Sigmoid colon (tissue), 6 donors: ENCODE measurements at regions not wholly inside any gene's neighbourhood (a gene's known extent, or its start where the extent isn't known, plus 50 kb on each side); places are given as distances from the start of the nearest gene placed in this dataset.

Experiments
- DNase-seq: peaks from one replicate; pipeline ENCODE4 v3.0.0-alpha.2; 2019
- H3K27ac ChIP-seq, 4 donors: fragments of 200-600 bp; sonication (generic); one replicate each; pipeline ENCODE4 v1.5.1; 2016 to 2019; ENCODE audit warnings: mild to moderate bottlenecking in 1 of 4
- H3K27me3 ChIP-seq, 3 donors: fragments of 200-600 bp; sonication (generic); one replicate each; pipeline ENCODE4 v1.5.1; 2019; ENCODE audit warnings: mild to moderate bottlenecking in 1 of 3
- H3K36me3 ChIP-seq, 4 donors: fragments of 200-600 bp; sonication (generic); one replicate each; pipeline ENCODE4 v1.5.1; 2016 to 2019
- H3K4me1 ChIP-seq, 4 donors: fragments of 200-600 bp; sonication (generic); one replicate each; pipeline ENCODE4 v1.5.1; 2017 to 2019
- H3K4me3 ChIP-seq, 4 donors: fragments of 200-600 bp; sonication (generic); one replicate each; pipeline ENCODE4 v1.5.1; 2017 to 2019; ENCODE audit warnings: mild to moderate bottlenecking in 2 of 4, moderate library complexity in 1 of 4
- H3K9me3 ChIP-seq, 4 donors: fragments of 200-600 bp in 3 of 4; sonication (generic) in 3 of 4; one replicate each; pipeline versions ENCODE4 v1.5.1 to v1.6.1; 2013 to 2019
- CTCF ChIP-seq, 4 experiments: fragments of 450-650 bp in 3 of 4; fragments of 200-600 bp in 1 of 4; IDR thresholded peaks; one replicate each; pipeline ENCODE4 v1.5.1; 2016 to 2019; ENCODE audit warnings: antibody characterized with exemption in 4 of 4, mild to moderate bottlenecking in 3 of 4, moderate library complexity in 2 of 4
- EP300 ChIP-seq, 4 donors: sonication (generic); formaldehyde crosslinking; IDR thresholded peaks; one replicate each; pipeline ENCODE4 v1.6.1; 2017; ENCODE audit warnings: antibody characterized with exemption in 4 of 4
- POLR2A ChIP-seq, 2 donors: fragments of 450-650 bp; IDR thresholded peaks; one replicate each; pipeline ENCODE4 v1.6.1; 2016; ENCODE audit warnings: antibody characterized with exemption in 2 of 2, mild to moderate bottlenecking in 2 of 2, moderate library complexity in 2 of 2
- POLR2AphosphoS5 ChIP-seq, 4 donors: sonication (generic); formaldehyde crosslinking; IDR thresholded peaks; one replicate each; pipeline ENCODE4 v1.6.1; 2017; ENCODE audit warnings: antibody characterized with exemption in 4 of 4
- WGBS, 2 donors: extraction: QIAGEN DNeasy Blood & Tissue Kit; methylation state at CpG; one replicate each; pipeline ENCODE4 v1.1.7; 2013; 5-methylcytosine and 5-hydroxymethylcytosine counted together
- intact Hi-C: fragments of 100-400 bp; cut with DNase I; formaldehyde crosslinking; loops from one replicate; pipeline ENCODE4 v1.15.1; 2023
- donor health status: healthy with polysubstance abuse.
- donor health status: healthy.

DNA sequence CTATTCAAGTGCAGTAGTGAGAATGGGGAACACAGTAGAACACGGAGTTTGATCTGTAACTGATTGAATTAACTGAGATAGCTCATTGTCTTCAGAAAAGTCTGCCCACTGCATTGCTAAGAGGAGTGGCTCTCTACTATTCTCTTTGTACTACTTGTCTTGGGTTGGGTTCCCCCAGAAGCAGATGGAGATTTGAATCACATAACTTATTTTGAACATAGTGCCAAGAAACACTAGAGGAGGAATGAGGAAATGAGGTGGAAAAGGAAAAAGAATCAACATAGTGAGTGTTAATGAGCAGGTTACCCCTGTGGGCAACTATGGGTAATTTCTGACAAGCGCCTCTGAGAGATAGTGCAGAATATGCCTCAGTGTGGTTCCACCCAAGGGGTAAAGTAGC is 362.7 kb downstream of the STIM2 start:
- WGBS, 2 donors: 71 to 86% methylated on average over 2 of the region's 2 CpGs

GRCh38 chr4:27233531-27233930 is 372.9 kb downstream of the STIM2 start:
- H3K27ac ChIP-seq: no peak overlapping the region
- no peaks in the 10 kb centered on the region for H3K36me3 ChIP-seq
- WGBS, 2 donors: 84 to 89% methylated on average over 3 of the region's 3 CpGs
- TF ChIP-seq POLR2AphosphoS5 (IDR thresholded peaks at IDR 0.05) (no peak), CTCF (IDR thresholded peaks at IDR 0.05) (no peak), POLR2A (IDR thresholded peaks at IDR 0.05) (no peak), EP300 (IDR thresholded peaks at IDR 0.05) (no peak)
- H3K4me1 ChIP-seq: no peaks in the 10 kb centered on the region
- no peaks in the 10 kb centered on the region for H3K9me3 ChIP-seq
- no peak overlapping the region for H3K4me3 ChIP-seq
- no peaks in the 10 kb centered on the region for H3K27me3 ChIP-seq
- intact Hi-C loops: no loop called here
- DNase-seq: no peak

More for the DNA sequence above, 362.7 kb downstream of the STIM2 start:
- Histone ChIP-seq H3K4me3 (no peak overlapping the region), H3K36me3 (no peaks in the 10 kb centered on the region), H3K4me1 (no peaks in the 10 kb centered on the region), H3K27me3 (no peaks in the 10 kb centered on the region), H3K27ac (no peak overlapping the region), H3K9me3 (no peaks in the 10 kb centered on the region)
- intact Hi-C loops: no loop called here
- TF ChIP-seq POLR2AphosphoS5 (IDR thresholded peaks at IDR 0.05) (no peak), CTCF (IDR thresholded peaks at IDR 0.05) (no peak)
- no peak for DNase-seq

DNA sequence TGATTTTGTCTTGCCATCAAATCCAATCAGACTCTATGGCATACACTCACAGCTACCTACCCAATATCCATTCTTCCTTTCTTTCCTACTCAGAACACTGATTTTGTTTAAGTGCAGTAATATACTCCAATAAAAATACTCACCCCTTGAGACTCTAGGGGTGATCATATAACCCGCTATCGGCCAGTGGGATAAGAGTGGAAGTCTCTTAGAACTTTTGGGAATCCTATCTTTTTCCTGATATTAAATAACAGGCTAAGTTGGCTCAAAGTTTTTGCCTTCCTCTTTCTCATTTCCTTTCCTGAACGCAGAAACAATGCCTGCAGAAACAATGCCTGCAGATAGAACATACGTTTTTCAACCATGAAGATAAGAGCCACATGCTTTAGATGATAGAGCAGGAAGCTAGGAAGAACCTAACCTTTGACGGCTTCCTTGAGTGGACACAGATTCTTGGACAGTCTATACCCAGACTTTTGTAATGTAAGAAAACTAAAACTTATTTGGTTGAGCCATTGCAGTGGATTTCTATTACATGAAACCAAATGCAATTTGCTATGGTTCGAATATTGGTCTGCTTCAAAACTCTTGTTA is 373.8 kb downstream of the STIM2 start:
- Histone ChIP-seq H3K36me3 (no peaks in the 10 kb centered on the region), H3K27me3 (no peaks in the 10 kb centered on the region), H3K9me3 (no peaks in the 10 kb centered on the region), H3K4me1 (no peaks in the 10 kb centered on the region), H3K4me3 (no peak overlapping the region), H3K27ac (no peak overlapping the region)
- DNase-seq: no peak
- TF ChIP-seq POLR2AphosphoS5 (IDR thresholded peaks at IDR 0.05): no peak
- no peak for TF ChIP-seq CTCF (IDR thresholded peaks at IDR 0.05)
- TF ChIP-seq POLR2A (IDR thresholded peaks at IDR 0.05): no peak
- no peak for TF ChIP-seq EP300 (IDR thresholded peaks at IDR 0.05)
- WGBS, 2 donors: 60 to 81% methylated on average over 6 of the region's 6 CpGs
- intact Hi-C loops: no loop called here

GRCh38 chr4:27239641-27240040 is 379.0 kb downstream of the STIM2 start:
- Histone ChIP-seq H3K4me3 (no peak overlapping the region), H3K27ac (no peak overlapping the region), H3K9me3 (no peaks in the 10 kb centered on the region), H3K36me3 (no peaks in the 10 kb centered on the region), H3K4me1 (no peaks in the 10 kb centered on the region), H3K27me3 (no peaks in the 10 kb centered on the region)
- intact Hi-C loops: no loop called here
- DNase-seq: no peak
- TF ChIP-seq POLR2AphosphoS5 (IDR thresholded peaks at IDR 0.05) (no peak), EP300 (IDR thresholded peaks at IDR 0.05) (no peak), POLR2A (IDR thresholded peaks at IDR 0.05) (no peak), CTCF (IDR thresholded peaks at IDR 0.05) (no peak)
- WGBS, 2 donors: 85% methylated on average over 4 of the region's 4 CpGs

DNA sequence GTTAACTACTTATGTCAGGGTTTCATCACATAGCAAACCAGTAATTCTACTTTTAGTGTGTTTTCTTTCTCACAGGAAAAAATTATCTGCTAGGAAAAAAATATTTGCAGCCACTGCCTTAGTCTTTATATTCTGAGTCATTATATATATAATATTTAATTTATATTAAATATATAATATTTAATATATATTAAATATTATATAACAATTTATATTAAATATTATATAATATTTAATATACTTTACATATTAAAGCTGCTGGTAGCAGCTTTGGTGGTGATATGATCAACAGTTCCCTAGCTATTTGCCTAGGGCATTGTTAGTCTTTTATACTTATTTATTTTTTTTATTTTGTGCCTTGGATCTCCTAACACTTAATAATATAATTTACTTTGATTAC is 381.6 kb downstream of the STIM2 start:
- TF ChIP-seq EP300 (IDR thresholded peaks at IDR 0.05) (no peak), POLR2AphosphoS5 (IDR thresholded peaks at IDR 0.05) (no peak), CTCF (IDR thresholded peaks at IDR 0.05) (no peak), POLR2A (IDR thresholded peaks at IDR 0.05) (no peak)
- DNase-seq: no peak
- Histone ChIP-seq H3K36me3 (no peaks in the 10 kb centered on the region), H3K27me3 (no peaks in the 10 kb centered on the region), H3K4me3 (no peak overlapping the region), H3K9me3 (no peaks in the 10 kb centered on the region), H3K27ac (no peak overlapping the region), H3K4me1 (no peaks in the 10 kb centered on the region)
- intact Hi-C loops: no loop called here
